HFF-Myc (cell line): ENCODE measurements at regions not wholly inside any gene's neighbourhood (a gene's known extent, or its start where the extent isn't known, plus 50 kb on each side); places are given as distances from the start of the nearest gene placed in this dataset.
"Not testable (repeated sequence)": the region's sequence is repeated elsewhere in the genome, so short reads cannot be mapped to it uniquely, and the experiment has no call there.

ENCODE experiments used
- DNase-seq: peaks from one replicate; pipeline ENCODE4 v3.0.0-alpha.2; 2011; ENCODE audit warnings: low read depth; ENCODE audit errors: extremely low read depth
- H3K4me3 ChIP-seq: replicated peaks from 2 replicates; pipeline ENCODE4 v1.5.1; 2011; ENCODE audit warnings: low read depth, mild to moderate bottlenecking, control low read depth, low read length
- TF ChIP-seq, protein P1 (sequence below): IDR thresholded peaks from 2 replicates; pipeline ENCODE4 v1.5.1; 2012; ENCODE audit warnings: mild to moderate bottlenecking, low read depth, low read length, control low read depth; ENCODE audit errors: missing control alignments

DNA sequence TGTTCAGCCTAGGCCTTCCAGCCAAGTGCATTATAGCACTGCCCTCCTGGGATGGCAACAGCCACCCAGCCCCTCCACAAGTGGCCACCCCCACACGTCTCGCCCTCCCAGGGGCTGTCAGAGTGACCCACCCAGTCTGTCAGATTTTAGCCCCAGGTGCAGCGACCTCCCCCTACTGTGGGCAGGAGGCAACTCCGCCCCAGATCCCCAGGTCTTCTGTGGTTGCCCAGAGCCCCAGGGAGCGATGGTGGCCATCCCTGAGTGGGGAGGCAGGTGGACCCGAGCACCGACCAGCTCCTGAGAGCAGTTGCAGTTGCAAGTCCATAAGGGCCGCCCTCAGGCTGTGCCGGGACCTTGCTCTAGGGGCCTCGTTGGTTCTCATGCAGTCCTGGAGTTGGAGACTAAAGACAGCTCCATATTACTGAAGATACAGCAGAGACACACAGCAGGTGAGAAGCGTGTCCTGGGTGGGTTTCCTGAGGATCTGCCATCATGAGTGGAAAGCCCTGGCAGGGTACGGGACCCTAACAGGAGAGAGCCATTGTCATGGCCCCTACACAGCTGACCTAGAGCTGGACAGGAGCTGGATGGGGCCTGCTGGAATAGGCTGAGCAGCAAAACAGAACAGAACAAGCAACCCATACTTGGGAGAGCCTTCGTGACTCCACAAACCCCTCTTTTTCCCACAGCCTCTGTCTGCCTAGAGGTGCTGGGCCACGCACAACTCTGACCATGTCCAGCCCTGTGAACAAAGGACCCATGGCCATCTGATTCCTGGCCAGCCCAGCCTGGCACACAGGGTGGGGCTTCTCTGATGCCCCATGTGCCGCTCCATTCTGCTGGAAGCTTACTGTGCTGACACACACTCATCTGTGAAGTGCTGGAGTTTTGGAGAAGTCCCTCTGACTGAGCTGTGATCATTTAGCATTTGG, 110.3 kb upstream of the ALDH1A3 start:
- TF ChIP-seq, protein P1, sequence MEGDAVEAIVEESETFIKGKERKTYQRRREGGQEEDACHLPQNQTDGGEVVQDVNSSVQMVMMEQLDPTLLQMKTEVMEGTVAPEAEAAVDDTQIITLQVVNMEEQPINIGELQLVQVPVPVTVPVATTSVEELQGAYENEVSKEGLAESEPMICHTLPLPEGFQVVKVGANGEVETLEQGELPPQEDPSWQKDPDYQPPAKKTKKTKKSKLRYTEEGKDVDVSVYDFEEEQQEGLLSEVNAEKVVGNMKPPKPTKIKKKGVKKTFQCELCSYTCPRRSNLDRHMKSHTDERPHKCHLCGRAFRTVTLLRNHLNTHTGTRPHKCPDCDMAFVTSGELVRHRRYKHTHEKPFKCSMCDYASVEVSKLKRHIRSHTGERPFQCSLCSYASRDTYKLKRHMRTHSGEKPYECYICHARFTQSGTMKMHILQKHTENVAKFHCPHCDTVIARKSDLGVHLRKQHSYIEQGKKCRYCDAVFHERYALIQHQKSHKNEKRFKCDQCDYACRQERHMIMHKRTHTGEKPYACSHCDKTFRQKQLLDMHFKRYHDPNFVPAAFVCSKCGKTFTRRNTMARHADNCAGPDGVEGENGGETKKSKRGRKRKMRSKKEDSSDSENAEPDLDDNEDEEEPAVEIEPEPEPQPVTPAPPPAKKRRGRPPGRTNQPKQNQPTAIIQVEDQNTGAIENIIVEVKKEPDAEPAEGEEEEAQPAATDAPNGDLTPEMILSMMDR, result no peak
- H3K4me3 ChIP-seq, result no peak overlapping the region

DNA sequence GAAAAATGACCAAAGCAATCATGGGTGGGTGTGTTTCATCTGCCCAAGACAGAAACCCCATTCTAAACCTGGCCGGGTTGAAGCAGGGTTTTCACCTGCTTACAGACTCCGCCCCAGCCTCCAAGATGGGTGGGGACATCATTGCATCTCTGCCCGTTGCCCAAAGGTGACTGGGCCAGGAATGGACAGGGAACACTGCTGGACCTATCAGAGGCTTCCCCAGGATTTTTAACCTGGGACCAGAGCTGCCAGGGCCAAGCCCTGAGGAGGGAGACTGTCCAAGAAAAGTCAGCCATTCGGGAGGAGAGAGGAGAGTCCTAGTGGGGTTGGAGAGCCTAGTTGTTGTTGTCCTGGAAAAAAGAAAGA, 109.7 kb upstream of the ALDH1A3 start:
- no peak for DNase-seq
- TF ChIP-seq, protein P1, result no peak

More for the DNA sequence above, 110.3 kb upstream of the ALDH1A3 start:
- no peak for DNase-seq

DNA sequence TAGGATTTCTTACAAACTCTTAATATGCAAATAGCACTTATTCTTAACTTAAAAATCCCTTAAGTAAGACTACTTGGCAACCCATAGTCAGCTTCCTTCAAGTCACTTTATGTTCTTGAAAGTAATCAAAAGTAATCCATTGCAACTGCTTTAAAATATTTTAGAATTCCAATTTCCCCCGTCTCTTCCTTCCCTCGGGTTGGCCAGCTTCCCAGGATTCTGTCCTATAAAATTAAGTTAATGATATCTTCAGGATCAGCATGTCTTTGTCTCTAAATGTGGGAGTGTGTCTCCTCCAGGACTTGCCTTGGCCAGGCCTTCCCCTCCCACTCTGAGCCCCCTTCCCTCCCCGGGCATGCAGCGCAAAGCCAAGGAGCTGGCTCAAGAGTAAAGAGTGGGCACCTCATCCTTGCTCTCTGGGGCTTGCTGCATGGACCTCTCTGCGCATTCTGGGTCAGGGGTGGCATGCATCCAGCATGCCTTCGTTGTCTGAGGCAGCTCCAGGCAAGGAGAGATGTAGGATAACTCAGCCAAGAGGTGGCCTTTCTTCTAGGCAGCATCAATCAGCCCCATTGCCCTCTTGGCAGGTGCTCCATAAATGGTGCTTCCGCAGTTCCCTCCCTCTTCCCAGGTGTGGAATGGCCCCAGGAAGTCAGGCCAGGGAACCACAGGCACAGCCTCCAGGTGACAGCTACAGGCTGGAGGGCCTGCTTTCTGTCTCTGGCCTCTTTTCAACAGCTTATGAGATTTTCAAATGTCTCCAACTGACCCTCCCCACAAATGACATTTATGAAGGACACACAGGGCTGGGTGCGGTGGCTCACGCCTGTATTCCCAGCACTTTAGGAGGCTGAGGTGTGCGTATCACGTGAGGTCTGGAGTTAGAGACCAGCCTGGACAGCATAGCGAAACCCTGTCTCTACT, 108.7 kb upstream of the ALDH1A3 start:
- no peak overlapping the region for H3K4me3 ChIP-seq

More for the DNA sequence above, 109.7 kb upstream of the ALDH1A3 start:
- no peak overlapping the region for H3K4me3 ChIP-seq

DNA sequence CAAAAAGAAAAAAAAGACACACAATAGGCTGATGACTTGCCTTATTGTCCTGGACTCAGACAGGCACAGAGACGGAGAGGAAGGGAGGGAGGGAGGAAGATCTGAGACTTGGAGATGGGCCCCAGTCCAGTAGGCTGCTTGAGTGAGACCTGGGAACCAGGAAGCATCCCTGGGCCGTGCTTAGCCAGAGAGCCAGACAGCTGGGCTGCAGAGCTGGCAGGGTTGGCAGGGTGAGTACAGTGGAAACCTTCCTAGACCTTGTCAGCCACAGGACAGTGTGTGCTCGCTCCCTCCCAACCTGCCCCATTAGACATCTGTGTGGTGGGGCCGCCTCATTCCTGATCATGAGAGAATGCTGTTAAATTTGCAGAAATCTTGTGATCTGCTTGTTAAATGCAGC, 107.9 kb upstream of the ALDH1A3 start:
- DNase-seq, result no peak

More for the DNA sequence above, 108.7 kb upstream of the ALDH1A3 start:
- TF ChIP-seq, protein P1, result no peak
- no peak for DNase-seq

DNA sequence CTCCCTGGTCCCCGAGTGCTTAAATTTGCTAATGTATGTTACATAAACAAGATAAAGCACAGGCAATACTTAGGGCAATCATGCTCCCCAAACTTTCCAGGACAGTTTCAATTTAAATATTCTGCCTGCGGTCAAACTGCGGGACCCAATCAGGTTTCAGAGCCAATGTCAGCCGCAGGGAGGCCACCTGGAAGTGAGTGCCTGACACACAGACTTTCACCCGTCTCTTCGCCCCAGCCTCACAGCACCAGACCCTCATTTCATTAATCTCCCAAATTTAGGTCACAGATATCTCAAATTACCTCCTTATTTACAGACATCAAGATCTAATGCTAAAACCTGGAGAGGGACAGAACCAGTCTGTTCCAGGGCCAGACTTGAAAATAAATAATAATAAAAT, 107.2 kb upstream of the ALDH1A3 start:
- TF ChIP-seq, protein P1, result no peak
- no peak overlapping the region for H3K4me3 ChIP-seq
- no peak for DNase-seq

More for the DNA sequence above, 107.9 kb upstream of the ALDH1A3 start:
- H3K4me3 ChIP-seq, result no peak overlapping the region
- TF ChIP-seq, protein P1, result no peak

DNA sequence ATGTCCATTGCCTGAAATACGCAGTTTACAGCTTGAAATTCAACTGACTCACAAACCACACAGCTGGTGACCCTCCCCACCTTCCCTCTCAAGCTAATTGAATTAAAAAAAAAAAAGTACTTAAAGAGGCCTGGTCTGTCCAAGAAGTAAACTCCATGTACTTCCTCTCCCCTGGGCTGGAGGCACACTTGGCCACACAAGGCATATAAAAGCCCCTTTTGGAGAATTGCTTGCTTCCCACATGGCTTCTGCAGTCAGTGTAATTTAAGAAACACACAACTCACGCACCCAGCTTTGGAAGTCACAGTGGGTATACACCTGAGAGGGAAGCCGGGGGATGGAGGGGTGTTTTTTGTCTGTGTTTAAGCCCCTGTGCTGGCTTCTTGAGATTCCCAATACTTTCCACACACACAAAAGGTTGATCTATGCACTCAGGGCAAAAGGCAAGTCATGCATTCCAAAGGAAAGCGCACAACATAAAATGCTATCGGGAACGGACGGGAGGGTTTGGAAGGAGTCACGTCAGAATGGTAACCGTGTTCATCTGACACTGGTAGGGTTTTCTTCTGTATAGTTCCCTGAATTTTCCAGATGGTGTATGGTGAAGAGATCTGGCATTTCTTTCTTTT, 106.6 kb upstream of the ALDH1A3 start:
- DNase-seq, result no peak
- TF ChIP-seq, protein P1, result no peak
- no peak overlapping the region for H3K4me3 ChIP-seq

DNA sequence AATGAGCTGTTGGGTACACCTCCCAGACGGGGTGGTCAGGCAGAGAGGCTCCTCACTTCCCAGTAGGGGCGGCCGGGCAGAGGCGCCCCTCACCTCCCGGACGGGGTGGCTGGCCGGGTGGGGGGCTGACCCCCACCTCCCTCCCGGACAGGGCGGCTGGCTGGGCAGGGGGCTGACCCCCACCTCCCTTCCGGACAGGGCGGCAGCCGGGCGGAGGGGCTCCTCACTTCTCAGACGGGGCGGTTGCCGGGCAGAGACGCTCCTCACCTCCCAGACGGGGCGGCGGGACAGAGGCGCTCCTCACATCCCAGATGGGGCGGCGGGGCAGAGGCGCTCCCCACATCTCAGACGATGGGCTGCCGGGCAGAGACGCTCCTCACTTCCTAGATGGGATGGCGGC, 105.6 kb upstream of the ALDH1A3 start:
- not testable (repeated sequence) for H3K4me3 ChIP-seq, DNase-seq
